ENCODE measurements at regions not wholly inside any gene's neighbourhood (a gene's known extent, or its start where the extent isn't known, plus 50 kb on each side); places are given as distances from the start of the nearest gene placed in this dataset.

DNA sequence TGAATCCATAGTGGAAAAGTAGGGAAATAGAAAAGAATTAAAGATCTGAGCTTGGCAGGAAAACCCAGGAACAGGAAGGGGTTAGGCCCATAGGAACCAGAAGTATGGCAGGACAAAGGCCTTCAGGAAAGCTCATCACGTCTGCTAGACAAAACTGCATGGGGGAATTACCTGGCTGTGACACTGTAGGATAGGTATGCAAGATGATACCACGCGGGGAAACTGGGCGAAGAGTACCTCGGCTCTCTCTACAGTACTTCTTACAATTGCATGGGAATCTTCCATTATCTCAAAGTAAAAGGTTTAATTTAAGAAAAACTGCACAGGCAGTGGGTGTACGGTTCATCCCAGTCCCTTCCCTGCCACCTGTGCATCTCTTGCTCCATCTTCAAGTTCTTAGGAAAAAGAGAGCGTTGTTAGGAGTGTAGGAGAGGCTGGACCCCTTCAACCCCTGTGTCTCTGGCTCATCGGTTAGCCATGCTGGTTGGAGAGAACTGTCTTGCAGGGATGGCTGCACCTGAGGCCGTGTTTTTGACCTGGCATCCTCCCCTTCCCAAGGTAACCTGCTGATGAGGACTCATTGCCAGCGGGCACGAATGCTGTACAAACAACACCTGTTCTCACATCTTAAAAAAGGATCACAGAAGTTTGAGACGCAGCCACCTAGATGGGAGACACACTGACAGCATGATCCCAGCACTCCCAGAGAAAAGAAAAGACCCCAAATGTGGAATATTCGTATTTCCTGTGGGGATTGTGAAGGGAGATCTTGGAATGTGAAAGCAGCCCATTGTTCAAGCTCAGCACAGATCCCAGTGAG is 120.5 kb upstream of the COPS8 start:
- TF ChIP-seq CTCF (IDR thresholded peaks at IDR 0.05) (no peak), GABPB1 (CRISPR knock-in tag; IDR thresholded peaks at IDR 0.05) (no peak), FOXK1 (CRISPR knock-in tag; IDR thresholded peaks at IDR 0.05) (no peak), ELF4 (CRISPR knock-in tag; IDR thresholded peaks at IDR 0.05; ENCODE audit: low read depth) (no peak), ATF3 (CRISPR knock-in tag; conservative IDR thresholded peaks at IDR 0.05) (no peak)
- TF ChIP-seq, protein P1, sequence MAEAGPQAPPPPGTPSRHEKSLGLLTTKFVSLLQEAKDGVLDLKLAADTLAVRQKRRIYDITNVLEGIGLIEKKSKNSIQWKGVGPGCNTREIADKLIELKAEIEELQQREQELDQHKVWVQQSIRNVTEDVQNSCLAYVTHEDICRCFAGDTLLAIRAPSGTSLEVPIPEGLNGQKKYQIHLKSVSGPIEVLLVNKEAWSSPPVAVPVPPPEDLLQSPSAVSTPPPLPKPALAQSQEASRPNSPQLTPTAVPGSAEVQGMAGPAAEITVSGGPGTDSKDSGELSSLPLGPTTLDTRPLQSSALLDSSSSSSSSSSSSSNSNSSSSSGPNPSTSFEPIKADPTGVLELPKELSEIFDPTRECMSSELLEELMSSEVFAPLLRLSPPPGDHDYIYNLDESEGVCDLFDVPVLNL (CRISPR knock-in tag; IDR thresholded peaks at IDR 0.05; ENCODE audit: borderline replicate concordance, low read depth): no peak
- TF ChIP-seq, protein P2, sequence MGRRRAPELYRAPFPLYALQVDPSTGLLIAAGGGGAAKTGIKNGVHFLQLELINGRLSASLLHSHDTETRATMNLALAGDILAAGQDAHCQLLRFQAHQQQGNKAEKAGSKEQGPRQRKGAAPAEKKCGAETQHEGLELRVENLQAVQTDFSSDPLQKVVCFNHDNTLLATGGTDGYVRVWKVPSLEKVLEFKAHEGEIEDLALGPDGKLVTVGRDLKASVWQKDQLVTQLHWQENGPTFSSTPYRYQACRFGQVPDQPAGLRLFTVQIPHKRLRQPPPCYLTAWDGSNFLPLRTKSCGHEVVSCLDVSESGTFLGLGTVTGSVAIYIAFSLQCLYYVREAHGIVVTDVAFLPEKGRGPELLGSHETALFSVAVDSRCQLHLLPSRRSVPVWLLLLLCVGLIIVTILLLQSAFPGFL (CRISPR knock-in tag; IDR thresholded peaks at IDR 0.05; ENCODE audit: borderline replicate concordance): no peak
